Transverse colon (tissue), 4 donors: ENCODE measurements at regions not wholly inside any gene's neighbourhood (a gene's known extent, or its start where the extent isn't known, plus 50 kb on each side); places are given as distances from the start of the nearest gene placed in this dataset.

Experiments used
- EP300 ChIP-seq: sonication (generic); formaldehyde crosslinking; IDR thresholded peaks from one replicate; pipeline ENCODE4 v1.6.1; 2017; ENCODE audit warnings: antibody characterized with exemption, low read depth
- POLR2A ChIP-seq: fragments of 450-650 bp; IDR thresholded peaks from one replicate; pipeline ENCODE4 v1.6.1; 2016; ENCODE audit warnings: antibody characterized with exemption, mild to moderate bottlenecking, moderate library complexity
- POLR2AphosphoS5 ChIP-seq, 3 donors: sonication (generic); formaldehyde crosslinking; IDR thresholded peaks; one replicate each; pipeline ENCODE4 v1.6.1; 2016; ENCODE audit warnings: antibody characterized with exemption in 3 of 3
- TF ChIP-seq, protein P1 (sequence below), 5 experiments: fragments of 200-600 bp in 3 of 5; fragments of 450-650 bp in 2 of 5; sonication (generic) in 3 of 5; IDR thresholded peaks; 1 replicate in 2 of 5; 2 replicates in 3 of 5; pipeline ENCODE4 v1.5.1; 2016 to 2017; ENCODE audit warnings: antibody characterized with exemption in 5 of 5, inconsistent platforms in 3 of 5, mild to moderate bottlenecking in 2 of 5, moderate library complexity in 1 of 5

DNA sequence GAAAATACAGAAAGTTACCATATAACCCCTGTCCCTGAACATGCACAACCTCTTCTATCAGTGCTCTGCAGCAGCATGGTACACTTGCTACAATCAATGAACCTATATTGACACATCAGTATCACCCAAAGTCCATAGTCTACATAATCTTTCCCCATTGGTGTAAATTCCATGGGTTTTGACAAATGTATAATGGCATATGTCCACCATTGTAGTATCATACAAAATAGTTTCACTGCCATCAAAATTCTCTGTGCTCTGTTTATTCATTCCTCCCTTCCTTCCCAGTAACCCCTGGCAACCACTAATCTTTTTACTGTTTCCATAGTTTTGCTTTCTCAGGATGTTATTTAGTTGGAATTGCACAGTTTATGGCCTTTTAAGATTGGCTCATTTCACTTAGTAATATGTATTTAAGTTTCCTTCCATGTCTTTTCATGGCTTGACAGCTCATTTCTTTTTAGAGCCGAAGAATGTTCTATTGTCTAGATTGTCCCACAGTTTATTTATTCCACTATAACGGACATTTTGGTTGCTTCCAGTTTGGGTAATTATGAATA, 1707.0 kb downstream of the EFNA5 start:
- TF ChIP-seq, protein P1, sequence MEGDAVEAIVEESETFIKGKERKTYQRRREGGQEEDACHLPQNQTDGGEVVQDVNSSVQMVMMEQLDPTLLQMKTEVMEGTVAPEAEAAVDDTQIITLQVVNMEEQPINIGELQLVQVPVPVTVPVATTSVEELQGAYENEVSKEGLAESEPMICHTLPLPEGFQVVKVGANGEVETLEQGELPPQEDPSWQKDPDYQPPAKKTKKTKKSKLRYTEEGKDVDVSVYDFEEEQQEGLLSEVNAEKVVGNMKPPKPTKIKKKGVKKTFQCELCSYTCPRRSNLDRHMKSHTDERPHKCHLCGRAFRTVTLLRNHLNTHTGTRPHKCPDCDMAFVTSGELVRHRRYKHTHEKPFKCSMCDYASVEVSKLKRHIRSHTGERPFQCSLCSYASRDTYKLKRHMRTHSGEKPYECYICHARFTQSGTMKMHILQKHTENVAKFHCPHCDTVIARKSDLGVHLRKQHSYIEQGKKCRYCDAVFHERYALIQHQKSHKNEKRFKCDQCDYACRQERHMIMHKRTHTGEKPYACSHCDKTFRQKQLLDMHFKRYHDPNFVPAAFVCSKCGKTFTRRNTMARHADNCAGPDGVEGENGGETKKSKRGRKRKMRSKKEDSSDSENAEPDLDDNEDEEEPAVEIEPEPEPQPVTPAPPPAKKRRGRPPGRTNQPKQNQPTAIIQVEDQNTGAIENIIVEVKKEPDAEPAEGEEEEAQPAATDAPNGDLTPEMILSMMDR (IDR thresholded peaks at IDR 0.05) = no peak
- TF ChIP-seq POLR2AphosphoS5 (IDR thresholded peaks at IDR 0.05) = no peak
- TF ChIP-seq POLR2A = no peak
- TF ChIP-seq EP300 = no peak
